Suppressor macrophage treated with lipopolysaccharide for 4 hours (primary cell): ENCODE measurements at regions not wholly inside any gene's neighbourhood (a gene's known extent, or its start where the extent isn't known, plus 50 kb on each side); places are given as distances from the start of the nearest gene placed in this dataset.

ENCODE experiments used
- DNase-seq: peaks from one replicate; pipeline ENCODE4 v3.0.0-alpha.2; 2020

GRCh38 chr3:31482493-31483200 is 50.1 kb upstream of the STT3B start:
- no peak for DNase-seq
